ENCODE measurements at regions not wholly inside any gene's neighbourhood (a gene's known extent, or its start where the extent isn't known, plus 50 kb on each side); places are given as distances from the start of the nearest gene placed in this dataset.

GRCh38 chr12:127909041-127909440 is 357.9 kb upstream of the TMEM132C start:
- 45% methylated on average over 2 of the region's 2 CpGs for WGBS (ENCODE audit: insufficient coverage, insufficient replicate concordance, low lambda C conversion rate, missing lambda C conversion rate)
- in situ Hi-C loops (cut with MboI), result no loop called here
- ChIA-PET POLR2A (no interaction called here), RAD21 (ENCODE audit: unreplicated experiment) (no interaction called here), CTCF (no interaction called here), SMC1A (ENCODE audit: uncharacterized antibody, unreplicated experiment) (no interaction called here)
- H3K27ac ChIP-seq (ENCODE audit: control insufficient read depth, insufficient read depth), result no peak overlapping the region
- no peak overlapping the region for H3K4me3 ChIP-seq
- no peaks in the 10 kb centered on the region for H3K27me3 ChIP-seq (replicated peaks in 1 of 2; ENCODE audit: control insufficient read depth in 2 of 2, insufficient read depth in 2 of 2, low read length in 1 of 2)
- no peak for DNase-seq (ENCODE audit: low read depth, low spot score)
- no peaks in the 10 kb centered on the region for H3K4me1 ChIP-seq (ENCODE audit: control insufficient read depth, insufficient read depth, low read length)
- H3K36me3 ChIP-seq (ENCODE audit: control insufficient read depth in 2 of 2, insufficient read depth in 2 of 2, low read length in 1 of 2), result no peaks in the 10 kb centered on the region
- no peaks in the 10 kb centered on the region for H3K9me3 ChIP-seq (replicated peaks; ENCODE audit: control insufficient read depth, insufficient read depth, low read length)
- H3K4me2 ChIP-seq (ENCODE audit: control insufficient read depth, insufficient read depth), result no peak overlapping the region
- TF ChIP-seq NFYB (IDR thresholded peaks at IDR 0.05; ENCODE audit: insufficient read depth, low read depth, low read length) (no peak), FOS (IDR thresholded peaks at IDR 0.05; ENCODE audit: borderline replicate concordance, extremely low read depth, insufficient read length) (no peak), ZNF217 (IDR thresholded peaks at IDR 0.05) (no peak), BRCA1 (IDR thresholded peaks at IDR 0.05; ENCODE audit: low read depth, low read length) (no peak), IRF3 (IDR thresholded peaks at IDR 0.05) (no peak), CBX3 (IDR thresholded peaks at IDR 0.05; ENCODE audit: borderline replicate concordance, low read depth) (no peak), BCL11A (IDR thresholded peaks at IDR 0.05; ENCODE audit: low read depth, low read length) (no peak), RB1 (IDR thresholded peaks at IDR 0.05; ENCODE audit: borderline replicate concordance) (no peak), RAD21 (IDR thresholded peaks at IDR 0.05; ENCODE audit: insufficient read depth, low read depth, low read length) (no peak), MLLT1 (IDR thresholded peaks at IDR 0.05) (no peak), POU2F2 (IDR thresholded peaks at IDR 0.05; ENCODE audit: borderline replicate concordance, low read depth, low read length) (no peak), ESRRA (IDR thresholded peaks at IDR 0.05; ENCODE audit: low read length) (no peak), ZBED1 (IDR thresholded peaks at IDR 0.05; ENCODE audit: borderline replicate concordance) (no peak), MYC (IDR thresholded peaks at IDR 0.05; ENCODE audit: insufficient read depth, insufficient read length, insufficient replicate concordance, low read length, severe bottlenecking) (no peak), E2F4 (IDR thresholded peaks at IDR 0.05; ENCODE audit: low read depth, low read length) (no peak), POLR2AphosphoS2 (IDR thresholded peaks at IDR 0.05; ENCODE audit: low read depth, low read length) (no peak)
- FAIRE-seq, result no peak
- ATAC-seq, result no peak
- H3K9ac ChIP-seq (ENCODE audit: control insufficient read depth, insufficient read depth, low read length), result no peak overlapping the region
- intact Hi-C loops (cut with micrococcal nuclease; ENCODE audit: unreplicated experiment), result no loop called here
- BruUV-seq (replicated peaks), result no TSS peak
- no peak overlapping the region for H2AFZ ChIP-seq (ENCODE audit: control insufficient read depth, low read depth, low read length)
- no peaks in the 10 kb centered on the region for H3K79me2 ChIP-seq (ENCODE audit: control insufficient read depth, insufficient read depth, low read length)
- no peaks in the 10 kb centered on the region for H4K20me1 ChIP-seq (ENCODE audit: control insufficient read depth, insufficient read depth)
